HG03066 (cell line): ENCODE measurements at regions not wholly inside any gene's neighbourhood (a gene's known extent, or its start where the extent isn't known, plus 50 kb on each side); places are given as distances from the start of the nearest gene placed in this dataset.
A peak's percentile ranks its signal among the peaks of the same experiment; 100 is the strongest.
"Not testable (repeated sequence)": the region's sequence is repeated elsewhere in the genome, so short reads cannot be mapped to it uniquely, and the experiment has no call there.

ENCODE experiments used
- ATAC-seq: cut with Tn5 transposase; IDR thresholded peaks from one replicate; pipeline ENCODE4 v1.9.1; 2021; ENCODE audit warnings: low read depth; ENCODE audit not compliant: unreplicated experiment

DNA sequence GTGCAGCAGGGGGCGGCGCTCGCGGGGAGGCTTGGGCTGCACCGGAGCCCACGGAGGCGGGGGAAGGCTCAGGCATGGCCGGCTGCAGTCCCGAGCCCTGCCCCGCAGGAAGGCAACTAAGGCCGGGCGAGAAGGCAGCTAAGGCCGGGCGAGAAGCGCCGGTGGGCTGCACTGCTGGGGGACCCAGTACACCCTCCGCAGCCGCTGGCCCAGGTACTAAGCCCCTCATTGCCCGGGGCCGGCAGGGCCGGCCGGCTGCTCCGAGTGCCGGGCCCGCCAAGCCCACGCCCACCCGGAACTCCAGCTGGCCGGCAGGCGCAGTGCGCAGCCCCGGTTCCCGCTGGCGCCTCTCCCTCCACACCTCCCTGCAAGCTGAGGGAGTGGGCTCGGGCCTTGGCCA lies 150.0 kb downstream of the SMIM20 start:
- not testable (repeated sequence) for ATAC-seq

DNA sequence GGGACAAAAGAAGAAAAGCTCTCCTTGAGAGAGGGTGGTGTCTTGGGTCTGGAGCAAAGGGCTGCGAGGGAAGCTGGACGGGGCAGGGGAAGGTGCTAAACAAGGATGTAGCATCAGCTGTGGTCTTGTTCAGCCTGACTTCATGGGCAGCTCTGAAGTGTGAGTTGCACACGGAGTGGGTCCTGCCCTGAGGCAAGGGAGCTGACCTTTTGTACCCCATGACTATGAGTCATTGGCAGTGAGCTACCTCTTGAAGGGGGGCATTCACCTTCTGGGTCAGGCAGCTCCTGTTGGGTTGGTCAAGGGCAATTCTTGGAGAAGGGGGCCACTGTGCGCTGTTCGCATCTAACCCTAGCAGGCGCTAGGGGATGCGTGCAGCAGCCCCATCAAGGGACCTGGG lies 151.8 kb downstream of the SMIM20 start:
- no peak for ATAC-seq

DNA sequence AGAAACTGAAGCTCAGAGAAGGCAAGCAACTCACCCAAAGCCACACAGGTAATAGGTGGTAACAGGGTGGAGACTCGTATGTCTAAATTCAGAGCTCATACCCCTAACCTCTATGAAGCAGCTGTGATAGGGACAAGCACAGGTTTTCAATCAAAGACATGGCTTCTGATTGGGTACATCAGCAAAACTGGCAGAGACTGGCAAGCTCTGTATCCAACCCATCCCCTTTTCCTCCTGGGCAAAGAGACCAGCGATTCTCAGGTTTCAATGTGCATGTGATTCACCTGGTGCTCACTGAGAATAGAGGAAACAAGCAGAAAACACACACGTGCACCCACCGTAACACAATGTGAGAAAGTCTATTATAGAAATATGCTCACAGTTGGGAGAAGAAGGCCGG lies 153.0 kb downstream of the SMIM20 start:
- ATAC-seq: no peak

DNA sequence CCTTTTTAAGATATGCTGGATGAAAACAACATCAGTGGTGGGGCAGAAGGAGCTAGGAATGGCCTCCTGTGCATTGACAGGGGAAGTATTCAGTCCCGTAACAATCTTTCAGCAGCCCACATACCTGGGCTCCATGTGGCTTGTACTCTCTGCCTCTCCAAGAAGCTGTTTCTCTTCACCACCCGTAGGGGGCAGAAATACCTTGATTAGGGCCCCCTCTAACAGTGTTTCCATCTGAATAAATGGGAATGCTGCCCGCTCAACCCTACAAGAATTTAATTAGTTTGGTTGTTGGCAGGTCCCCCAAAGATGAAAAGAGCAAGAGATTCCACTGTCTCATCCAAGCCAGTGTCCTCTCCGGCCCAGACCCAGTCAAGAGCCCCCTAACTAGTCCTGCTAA lies 155.2 kb downstream of the SMIM20 start:
- no peak for ATAC-seq

DNA sequence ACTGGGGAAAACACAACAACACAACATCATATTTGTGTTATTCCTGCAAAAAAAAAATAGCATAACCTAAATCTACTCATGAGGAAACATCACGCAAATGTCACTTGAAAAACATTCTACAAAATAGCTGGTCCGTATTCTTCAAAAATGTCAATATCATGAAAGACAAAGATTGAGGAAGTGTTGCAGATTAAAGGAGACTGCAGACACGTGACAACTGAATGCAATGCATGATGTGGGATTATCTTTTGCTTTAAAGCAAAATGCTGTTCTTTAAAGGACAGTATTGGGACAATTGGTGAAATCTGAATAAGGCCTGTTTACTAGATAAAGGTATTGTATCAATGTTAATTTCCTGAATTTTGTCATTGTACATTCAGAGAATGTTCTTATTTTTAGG lies 157.7 kb downstream of the SMIM20 start:
- no peak for ATAC-seq

DNA sequence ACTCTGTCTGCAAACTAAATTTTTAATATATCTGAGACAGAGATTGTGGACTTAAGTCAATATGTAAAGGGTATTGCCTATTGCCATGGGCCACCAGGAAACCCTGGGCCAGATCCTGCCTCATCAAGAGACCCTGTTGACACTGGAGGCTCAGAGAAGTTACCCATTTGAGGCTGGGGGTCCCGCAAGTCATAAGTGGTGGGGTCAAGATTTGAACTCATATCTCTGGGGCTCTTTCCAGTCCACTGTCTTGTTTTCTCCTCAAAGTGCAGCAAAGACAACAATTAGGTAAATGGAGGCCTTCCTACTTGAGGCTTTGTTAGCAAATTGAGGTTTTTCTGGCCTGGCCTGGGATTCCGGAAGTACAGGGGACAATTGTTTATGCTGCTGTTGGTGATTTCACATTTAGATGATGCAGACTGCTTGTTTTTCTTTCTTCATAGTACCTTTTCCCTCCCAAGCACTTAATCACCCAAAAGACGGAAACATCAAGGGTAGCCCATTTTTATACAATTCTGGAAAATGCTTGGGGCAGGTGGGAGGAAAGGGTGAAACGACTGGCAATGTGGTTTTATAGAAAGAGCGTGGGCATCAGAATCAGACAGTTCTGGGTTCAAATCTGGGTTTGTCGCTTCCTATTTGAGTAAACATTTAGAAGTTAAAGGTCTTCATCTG lies 160.0 kb downstream of the SMIM20 start:
- ATAC-seq: no peak

DNA sequence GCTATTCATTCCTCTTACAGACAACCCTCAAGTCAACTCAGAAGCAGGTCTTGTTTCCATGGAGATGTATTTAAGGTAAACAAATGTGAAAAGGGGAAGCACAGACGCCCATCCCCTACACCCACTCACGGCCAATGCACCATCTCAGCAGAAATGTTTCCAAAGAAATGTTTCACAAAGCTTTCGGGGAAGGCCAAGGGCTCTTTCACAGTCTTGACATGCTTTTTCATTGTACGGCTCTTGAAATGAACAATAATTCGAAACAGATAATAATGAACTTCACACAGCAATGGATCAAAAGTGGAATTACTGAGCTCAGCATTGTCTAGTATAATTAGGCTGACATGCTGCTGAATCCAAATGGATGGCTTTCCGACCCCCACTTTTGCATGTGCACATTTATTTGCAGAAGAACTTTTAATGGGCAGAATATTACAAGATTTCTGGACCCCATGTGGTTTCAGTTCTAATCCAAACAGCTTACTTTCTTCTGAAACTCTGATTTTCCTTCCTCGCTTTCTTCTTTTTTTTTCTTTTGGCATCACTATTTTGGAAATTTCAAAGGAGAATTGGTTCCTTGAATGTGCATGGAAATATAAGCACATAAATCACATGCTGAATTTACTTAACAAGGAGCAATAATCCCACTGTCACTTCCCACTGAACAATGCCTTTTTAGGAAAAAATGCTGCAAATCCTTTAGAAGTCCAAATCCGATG lies 160.9 kb downstream of the SMIM20 start:
- ATAC-seq: peak; percentile 79

DNA sequence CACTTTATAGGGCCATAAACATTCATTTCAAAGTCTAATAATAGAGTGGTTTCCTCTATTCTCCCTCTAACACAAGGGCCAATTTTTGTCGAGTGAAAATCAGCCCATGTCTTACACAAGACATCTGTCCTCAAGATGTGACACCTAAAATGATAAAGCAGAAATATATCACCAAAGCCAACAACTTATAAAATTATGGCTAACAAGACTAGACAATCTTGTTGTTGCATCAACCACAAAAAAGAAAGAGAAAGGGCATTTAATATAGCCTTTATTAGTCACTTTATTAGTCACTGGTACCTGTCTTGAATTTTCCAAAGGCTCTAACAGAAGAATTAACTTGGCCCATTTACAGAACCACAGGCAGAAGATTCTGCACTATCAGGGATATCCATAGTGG lies 161.6 kb downstream of the SMIM20 start:
- ATAC-seq: no peak

DNA sequence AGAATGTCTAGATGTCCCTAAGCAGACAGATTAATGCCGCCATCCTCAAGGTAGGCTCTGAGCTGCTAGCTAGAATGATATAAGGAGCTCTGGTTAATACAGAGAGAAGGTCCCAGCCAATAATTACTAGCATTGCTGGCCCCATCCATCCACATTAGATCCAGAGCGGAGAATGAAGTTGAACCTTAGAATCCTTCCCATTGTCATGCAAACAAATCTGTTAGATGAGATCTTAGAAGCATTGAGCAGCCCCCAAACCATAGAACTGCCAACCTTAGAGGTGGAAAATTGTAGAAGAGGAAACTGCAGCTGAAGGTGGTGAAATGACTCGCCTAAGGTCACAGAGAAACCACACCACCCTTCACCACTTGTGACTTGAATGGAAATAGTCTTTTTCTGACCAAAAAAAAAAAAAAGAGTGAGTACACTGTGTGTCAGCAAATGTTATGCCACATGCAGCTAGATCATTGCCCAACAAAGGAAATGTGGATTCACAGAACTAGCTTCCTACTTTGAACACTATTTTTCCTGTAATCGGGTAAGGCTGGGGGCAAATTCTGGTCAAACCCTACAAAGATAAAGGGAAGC lies 162.1 kb downstream of the SMIM20 start:
- peak; percentile 62 for ATAC-seq

DNA sequence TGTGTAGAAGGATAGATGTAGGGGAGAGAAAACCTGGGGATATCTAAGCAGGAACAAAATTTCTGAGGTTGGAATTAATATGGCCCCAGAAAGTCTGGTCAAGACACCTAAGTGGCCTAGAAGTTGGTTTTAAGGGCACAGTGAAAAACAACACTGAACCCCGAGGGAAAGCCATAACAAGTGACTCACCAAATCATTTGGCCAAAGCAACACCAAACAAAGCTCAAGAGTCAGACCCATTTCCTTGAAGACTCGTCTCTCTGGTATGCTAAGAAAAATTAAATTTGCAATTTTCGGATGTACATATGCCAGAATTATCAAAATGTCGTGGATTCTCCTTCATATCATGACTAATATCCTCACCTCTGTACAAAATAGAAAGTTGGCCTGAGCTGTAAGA lies 162.9 kb downstream of the SMIM20 start:
- ATAC-seq: no peak

DNA sequence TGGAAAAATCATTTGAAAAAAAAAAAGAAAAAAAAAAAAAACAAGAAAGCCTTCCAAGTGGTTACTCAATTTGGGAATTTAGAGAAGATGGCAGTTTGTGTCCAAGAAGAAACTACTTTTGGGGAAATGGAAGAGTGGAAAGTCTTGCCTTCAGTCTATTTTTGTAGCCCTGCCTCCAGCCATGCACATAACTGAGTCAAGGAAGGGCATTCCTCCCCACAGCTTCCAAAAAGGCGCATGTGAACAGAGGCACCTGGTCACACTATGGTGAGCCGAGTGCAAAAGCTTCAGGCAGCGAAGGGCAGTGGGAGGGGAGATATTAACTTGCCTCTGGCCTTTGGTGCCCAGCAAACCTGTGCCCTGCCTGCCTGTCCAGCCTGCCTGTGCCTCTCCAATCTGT lies 163.7 kb downstream of the SMIM20 start:
- no peak for ATAC-seq

DNA sequence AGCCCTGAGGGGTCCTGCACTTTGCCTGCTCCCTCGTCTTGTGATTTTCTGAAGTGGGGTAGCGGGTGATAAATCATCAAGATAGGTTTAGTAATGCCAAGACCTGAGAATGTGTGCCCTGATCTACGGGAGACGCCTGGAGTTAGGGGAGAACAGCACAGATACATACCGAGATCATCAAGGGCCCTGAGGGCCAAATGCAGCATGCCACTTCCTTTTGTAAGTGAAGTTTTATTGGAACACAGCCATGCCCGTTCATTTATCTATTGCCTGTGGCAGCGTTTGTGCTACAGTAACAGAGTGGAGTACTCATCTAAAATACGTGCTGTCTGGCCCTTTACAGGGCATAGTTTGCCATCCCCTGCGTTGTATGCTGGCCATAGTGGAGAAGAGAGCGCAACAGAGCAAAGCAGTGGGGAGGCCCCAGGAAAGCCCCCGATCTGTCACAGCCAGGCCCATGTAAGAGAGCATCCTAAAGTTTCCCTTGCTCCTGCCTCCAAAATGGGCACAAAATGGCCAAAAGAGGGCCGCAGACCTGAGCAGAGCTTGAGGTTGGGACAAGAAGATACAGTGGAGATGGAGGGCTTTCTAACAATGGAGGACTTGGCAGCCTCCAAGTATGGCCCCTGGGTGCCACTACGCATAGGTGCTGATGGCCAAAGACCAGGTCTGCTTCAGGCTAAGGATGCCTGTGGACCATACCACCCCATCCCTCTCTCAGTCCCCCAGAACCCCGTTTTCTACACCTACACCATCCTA lies 167.0 kb downstream of the SMIM20 start:
- ATAC-seq: no peak

DNA sequence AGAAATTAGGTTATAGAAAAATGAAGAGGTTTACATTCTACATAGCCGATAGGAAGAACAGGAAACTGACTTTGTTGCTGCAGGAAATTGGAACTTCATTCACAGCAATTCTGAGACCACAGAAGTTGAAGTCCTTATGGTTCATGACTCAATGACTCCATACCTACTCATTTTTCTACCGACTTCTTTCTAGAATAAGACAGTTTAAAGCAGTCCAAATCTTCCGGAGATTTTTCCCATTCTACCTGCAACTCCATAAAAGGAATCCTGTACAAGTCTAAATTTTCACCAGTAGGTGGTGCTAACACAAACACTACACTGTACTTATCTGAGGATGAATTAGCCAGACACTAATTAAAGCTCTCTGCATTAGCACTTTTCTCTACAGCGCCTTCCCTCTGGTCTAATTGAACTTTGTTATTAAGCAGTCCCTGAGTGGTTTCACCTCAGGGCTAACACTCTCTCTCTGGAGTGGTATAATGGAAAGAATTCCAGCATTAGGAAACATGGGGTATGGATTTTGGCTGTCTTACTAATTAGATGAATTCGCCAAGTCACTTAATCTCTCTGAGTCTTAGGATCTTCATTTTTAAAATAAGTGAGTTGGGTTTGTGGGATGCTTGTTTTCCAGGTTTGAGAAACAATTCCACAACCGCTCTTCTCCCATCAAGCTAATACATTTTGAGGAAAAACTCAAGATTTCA lies 167.9 kb downstream of the SMIM20 start:
- no peak for ATAC-seq

DNA sequence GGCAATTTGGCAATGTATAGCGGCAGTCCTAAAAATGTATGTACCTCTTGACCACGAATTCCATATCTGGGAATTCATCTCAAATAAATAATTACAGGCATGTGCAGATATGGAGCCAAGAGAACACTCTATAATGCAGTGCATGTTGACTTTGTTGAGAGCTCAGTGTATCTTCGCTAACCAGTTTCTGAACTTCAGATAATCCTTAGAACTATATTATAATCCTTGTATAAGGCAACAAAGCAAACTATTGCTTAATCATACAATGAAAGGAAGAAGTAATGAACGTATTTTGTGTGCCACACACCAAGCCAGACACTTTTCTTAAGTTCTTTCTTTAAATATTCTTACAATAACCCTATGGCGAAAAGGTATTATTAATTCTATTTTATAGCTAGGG lies 168.5 kb downstream of the SMIM20 start:
- no peak for ATAC-seq

DNA sequence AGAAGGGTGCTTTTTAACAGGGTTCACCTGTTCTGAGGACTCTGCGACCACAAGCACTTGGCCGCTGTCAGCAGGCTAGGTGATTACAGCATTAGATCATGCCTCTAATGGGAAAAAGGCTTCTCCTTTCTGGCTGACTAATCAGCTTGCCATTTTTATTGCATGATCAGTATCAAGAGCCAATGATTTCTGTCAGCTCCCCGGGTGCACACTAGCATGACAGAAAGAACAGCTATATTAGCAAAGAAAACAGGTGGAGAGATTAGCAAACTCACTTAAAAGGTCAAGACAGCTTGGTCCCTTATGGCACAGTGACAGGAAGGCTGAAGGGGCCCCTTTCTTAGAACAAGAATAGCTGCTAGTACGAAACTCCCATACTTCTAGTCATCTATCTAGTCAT lies 170.0 kb downstream of the SMIM20 start:
- ATAC-seq: peak; percentile 63

DNA sequence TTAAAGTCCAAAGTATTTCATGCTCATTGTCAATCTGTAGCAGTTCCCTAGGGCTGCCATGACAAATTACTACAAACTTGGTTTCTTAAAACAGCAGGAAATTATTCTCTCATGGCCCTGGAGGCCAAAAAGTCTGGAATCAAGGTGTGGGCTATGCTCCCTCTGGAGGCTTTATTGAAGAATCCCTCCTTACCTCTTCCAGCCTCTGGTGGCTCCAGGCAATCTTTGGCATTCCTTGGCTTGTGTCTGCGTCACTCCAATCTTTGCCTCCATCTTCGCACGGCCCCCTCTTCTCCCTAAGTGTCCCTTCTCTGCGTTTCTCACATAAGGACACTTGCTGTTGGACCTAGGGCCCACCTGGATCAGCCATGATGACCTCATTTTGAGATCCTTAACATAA lies 170.4 kb downstream of the SMIM20 start:
- ATAC-seq: no peak

DNA sequence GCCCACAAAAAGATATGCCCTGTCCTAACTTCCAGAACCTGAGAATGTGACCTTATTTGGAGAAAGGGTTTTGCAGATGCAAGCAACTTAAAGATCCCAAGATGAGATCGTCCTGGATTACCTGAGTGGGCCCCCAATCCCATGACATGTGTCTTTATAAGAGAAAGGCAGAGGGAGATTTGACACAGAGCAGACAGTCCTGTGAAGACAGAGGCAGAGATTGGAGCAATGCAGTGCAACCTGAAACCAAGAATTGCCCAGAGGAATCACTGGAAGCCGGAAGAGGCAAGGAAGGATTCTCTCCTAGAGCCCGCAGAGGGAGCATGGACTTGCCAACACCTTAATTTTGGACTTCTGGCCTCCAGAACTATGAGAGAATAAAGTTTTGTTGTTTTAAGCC lies 171.5 kb downstream of the SMIM20 start:
- ATAC-seq: no peak

DNA sequence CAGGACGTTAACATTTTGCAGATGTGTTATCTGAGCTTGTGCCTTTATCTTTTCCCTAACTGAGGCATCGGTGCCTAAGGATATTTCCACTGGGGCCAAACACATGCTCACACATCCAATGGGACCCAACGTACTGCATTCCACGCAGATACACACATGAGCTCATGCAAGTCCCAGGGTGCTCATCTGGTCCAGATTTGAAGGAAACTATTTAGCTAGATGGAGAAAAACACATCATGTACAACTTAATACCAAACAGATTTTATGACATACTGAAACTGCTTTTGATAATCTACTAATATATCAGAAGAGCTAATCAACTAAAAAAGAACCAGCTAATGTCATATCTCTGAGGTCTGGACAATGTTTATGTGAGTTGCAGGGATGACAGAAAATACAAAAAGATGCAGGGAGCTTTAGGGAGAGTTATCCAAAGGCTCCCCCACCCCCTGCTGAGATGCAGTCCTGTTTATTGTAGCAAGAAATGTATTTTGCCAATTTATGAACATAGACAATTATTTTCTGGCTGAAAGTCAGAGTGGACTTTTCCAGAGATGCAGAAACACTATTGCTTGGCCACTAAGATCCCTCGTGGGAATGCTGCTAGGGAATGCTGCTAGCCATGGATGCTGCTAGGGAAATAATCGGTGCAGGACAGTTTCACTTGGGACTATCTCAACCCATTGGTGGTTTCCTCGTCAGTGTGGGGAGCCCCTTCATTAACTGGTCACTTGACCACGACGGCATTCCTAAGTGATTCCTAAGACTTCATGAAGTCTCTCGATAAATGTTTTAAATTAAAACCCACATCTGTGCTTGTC lies 172.8 kb downstream of the SMIM20 start:
- ATAC-seq: no peak

DNA sequence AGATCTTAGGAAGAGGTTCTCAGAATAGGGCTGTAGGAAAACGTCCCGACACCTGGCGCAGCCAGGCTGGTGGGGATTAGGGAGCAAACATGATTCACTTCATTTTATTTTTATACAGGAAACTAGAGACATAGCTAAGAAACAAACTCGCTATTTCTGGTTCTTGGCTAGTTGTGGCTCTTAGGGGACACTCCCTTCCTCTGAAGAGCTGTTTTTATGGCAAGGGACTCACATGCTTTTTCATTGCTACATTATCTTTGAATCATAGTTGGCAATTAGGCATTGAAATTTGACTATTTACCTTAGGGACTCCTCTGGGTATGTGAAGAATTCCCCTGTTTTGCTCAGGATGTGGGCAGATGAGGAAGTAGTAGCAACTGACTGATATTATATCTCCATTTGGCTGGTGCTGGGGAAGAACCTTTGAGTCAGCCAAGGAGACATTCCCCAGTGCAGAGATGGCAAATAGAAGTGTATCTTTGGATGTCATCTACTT lies 174.5 kb downstream of the SMIM20 start:
- ATAC-seq: no peak

DNA sequence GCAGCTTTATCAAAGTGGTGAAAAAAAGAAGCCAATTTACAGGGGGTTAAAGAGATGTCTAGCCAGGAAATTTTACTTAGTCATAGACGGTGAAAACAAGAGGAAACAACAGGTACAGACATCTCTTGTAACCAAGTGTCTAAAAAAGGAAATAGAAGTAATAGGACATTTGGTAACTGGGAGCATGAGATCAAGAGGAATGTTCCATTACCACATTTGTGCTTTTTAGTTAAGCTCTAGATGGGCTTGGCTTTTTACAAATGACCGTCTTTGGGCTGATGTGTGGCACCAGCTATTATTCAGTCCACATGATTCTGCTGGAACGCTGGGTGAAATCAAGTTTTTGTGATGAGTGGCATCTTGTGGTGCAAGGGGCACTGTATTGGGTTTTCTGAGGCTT lies 179.5 kb downstream of the SMIM20 start:
- no peak for ATAC-seq
